ENCODE measurements at regions not wholly inside any gene's neighbourhood (a gene's known extent, or its start where the extent isn't known, plus 50 kb on each side); places are given as distances from the start of the nearest gene placed in this dataset.

DNA sequence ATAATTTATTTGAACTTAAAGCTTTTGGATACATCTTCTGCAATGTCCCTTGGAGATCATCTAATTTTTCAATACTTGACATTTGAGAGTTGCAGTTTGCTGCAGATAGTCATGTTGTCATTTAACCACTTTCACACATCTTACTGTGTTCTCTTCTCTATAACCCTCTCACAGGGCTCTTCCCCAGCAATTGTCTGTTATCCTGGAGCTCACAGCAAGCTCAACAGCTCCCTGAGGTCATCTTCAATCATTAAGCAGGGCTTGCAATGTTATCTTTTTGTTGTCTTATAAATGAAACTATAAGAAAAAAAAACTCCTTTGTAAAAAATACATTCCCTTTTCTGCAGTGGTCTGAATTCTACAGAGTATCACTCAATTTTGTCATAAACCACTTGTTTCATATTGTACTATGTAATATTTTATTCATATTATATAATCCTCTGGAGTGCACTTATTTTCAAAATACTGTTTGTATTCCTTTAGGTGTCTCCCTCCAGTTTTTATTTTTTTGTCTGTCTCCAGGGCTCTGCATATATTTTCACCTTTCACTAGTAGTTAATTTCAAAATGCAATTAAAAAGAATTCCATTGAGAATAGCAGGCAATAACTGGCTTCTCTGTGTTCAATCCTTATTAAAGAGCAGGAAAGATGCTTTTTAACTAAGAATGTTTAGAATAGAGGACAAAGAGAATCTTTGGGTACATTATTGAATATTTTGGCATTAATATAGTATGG lies 106.3 kb upstream of the ARSJ start:
- TF ChIP-seq, protein P1, sequence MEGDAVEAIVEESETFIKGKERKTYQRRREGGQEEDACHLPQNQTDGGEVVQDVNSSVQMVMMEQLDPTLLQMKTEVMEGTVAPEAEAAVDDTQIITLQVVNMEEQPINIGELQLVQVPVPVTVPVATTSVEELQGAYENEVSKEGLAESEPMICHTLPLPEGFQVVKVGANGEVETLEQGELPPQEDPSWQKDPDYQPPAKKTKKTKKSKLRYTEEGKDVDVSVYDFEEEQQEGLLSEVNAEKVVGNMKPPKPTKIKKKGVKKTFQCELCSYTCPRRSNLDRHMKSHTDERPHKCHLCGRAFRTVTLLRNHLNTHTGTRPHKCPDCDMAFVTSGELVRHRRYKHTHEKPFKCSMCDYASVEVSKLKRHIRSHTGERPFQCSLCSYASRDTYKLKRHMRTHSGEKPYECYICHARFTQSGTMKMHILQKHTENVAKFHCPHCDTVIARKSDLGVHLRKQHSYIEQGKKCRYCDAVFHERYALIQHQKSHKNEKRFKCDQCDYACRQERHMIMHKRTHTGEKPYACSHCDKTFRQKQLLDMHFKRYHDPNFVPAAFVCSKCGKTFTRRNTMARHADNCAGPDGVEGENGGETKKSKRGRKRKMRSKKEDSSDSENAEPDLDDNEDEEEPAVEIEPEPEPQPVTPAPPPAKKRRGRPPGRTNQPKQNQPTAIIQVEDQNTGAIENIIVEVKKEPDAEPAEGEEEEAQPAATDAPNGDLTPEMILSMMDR (conservative IDR thresholded peaks at IDR 0.05; ENCODE audit: low read length): no peak
- TF ChIP-seq EZH2phosphoT487 (IDR thresholded peaks at IDR 0.05; ENCODE audit: borderline replicate concordance, low read depth, low read length): no peak

Measured in OCI-LY7 (cell line).